ENCODE measurements at regions not wholly inside any gene's neighbourhood (a gene's known extent, or its start where the extent isn't known, plus 50 kb on each side); places are given as distances from the start of the nearest gene placed in this dataset.

DNA sequence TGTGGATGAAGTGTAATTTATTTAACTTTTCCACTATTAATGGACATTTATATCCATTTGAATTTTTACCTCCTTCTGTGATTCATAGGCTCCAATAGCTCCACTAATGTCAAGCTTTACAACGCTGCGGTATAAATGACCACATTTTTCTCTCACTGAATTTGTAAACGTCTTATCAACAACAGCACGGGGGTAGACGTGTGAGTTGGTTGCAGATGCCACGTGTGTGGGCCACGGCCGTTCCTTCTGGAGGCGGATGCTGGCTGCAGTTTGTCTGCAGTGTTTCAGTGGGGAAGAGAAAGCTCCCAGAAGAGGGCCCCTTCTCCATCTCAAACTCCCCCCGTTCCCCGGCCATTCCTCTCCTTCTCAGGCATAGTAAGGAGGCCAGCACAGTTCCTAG, 68.2 kb upstream of the XYLT1 start:
- intact Hi-C loops (cut with DNase I; ENCODE audit: low total_unique reads), result no loop called here
- TF ChIP-seq CTCF (IDR thresholded peaks at IDR 0.05) (no peak), POLR2A (IDR thresholded peaks at IDR 0.05) (no peak)

GRCh38 chr16:17532338-17532995, 61.7 kb upstream of the XYLT1 start:
- Histone ChIP-seq H3K36me3 (no peaks in the 10 kb centered on the region), H3K27ac (no peak overlapping the region), H3K4me3 (no peak overlapping the region), H3K9me3 (no peaks in the 10 kb centered on the region), H3K4me1 (no peaks in the 10 kb centered on the region), H3K27me3 (no peaks in the 10 kb centered on the region)
- intact Hi-C loops (cut with DNase I; ENCODE audit: low total_unique reads), result no loop called here
- TF ChIP-seq POLR2A (IDR thresholded peaks at IDR 0.05) (no peak), CTCF (IDR thresholded peaks at IDR 0.05) (no peak)
- DNase-seq, result no peak

More for the DNA sequence above, 68.2 kb upstream of the XYLT1 start:
- Histone ChIP-seq H3K36me3 (no peaks in the 10 kb centered on the region), H3K9me3 (no peaks in the 10 kb centered on the region), H3K27me3 (no peaks in the 10 kb centered on the region), H3K27ac (no peak overlapping the region), H3K4me1 (no peaks in the 10 kb centered on the region), H3K4me3 (no peak overlapping the region)
- DNase-seq, result no peak

DNA sequence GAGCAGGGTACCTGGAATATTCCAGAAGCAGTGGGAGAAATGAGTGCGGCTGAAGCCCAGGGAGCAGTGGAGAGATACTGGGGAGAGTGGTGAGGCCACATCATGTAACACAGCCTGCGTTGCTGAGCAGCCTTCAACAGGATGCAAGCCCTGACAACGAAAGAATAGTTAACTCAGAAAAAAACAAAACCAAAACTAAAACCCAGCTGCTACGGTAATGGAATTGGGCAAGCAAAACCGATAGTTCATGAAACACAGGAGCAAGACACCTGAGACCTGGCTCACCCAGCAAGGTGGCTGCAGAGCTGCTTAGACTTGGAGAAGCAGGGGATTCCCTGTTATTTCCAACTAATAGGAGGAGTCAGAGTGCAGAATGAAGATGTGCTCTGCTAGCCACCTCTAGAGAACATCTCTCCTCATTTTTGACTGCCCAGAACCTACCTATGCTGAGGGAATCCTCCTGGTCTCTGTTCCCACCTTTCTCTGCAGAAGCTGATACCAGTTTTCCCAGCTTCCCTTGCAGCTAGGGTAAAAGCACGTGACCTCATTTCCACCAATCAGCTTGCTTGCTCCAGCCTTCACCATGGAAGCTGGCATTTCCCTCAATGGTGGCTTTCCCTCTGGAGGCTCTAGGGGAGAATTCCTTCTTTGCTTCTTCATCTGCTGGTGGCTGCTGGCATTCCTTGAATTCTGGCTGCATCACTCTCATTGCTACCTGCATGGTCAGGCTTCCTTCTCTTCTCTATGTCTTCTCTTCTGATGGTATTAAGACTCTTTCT, 59.4 kb upstream of the XYLT1 start:
- no peak for DNase-seq
- intact Hi-C loops (cut with DNase I; ENCODE audit: low total_unique reads), result no loop called here
- H3K4me3 ChIP-seq, result no peak overlapping the region
- H3K27me3 ChIP-seq, result no peaks in the 10 kb centered on the region
- H3K27ac ChIP-seq, result no peak overlapping the region
- no peaks in the 10 kb centered on the region for H3K4me1 ChIP-seq
- H3K36me3 ChIP-seq, result no peaks in the 10 kb centered on the region
- no peak for TF ChIP-seq POLR2A (IDR thresholded peaks at IDR 0.05)
- TF ChIP-seq CTCF (IDR thresholded peaks at IDR 0.05), result no peak
- H3K9me3 ChIP-seq, result no peaks in the 10 kb centered on the region

- DNase-seq, result no peak
- H3K4me1 ChIP-seq, result no peaks in the 10 kb centered on the region
- no peak overlapping the region for H3K27ac ChIP-seq
- H3K27me3 ChIP-seq, result no peaks in the 10 kb centered on the region
- TF ChIP-seq CTCF (IDR thresholded peaks at IDR 0.05) (no peak), POLR2A (IDR thresholded peaks at IDR 0.05) (no peak)
- no peak overlapping the region for H3K4me3 ChIP-seq
- H3K9me3 ChIP-seq, result no peaks in the 10 kb centered on the region
- no peaks in the 10 kb centered on the region for H3K36me3 ChIP-seq
- intact Hi-C loops (cut with DNase I; ENCODE audit: low total_unique reads), result no loop called here
These were observed 56.5 kb upstream of the XYLT1 start for GRCh38 chr16:17526956-17527937.
